Epithelial cell of proximal tubule (primary cell): ENCODE measurements at regions not wholly inside any gene's neighbourhood (a gene's known extent, or its start where the extent isn't known, plus 50 kb on each side); places are given as distances from the start of the nearest gene placed in this dataset.

ENCODE experiments used
- DNase-seq: peaks from one replicate; pipeline ENCODE4 v3.0.0-alpha.2; 2011; ENCODE audit warnings: low read depth
- H3K4me3 ChIP-seq: 2 replicates; pipeline ENCODE4 v1.5.1; 2011; ENCODE audit warnings: low read depth, mild to moderate bottlenecking, low read length
- CTCF ChIP-seq: conservative IDR thresholded peaks from 2 replicates; pipeline ENCODE4 v1.5.1; 2012; ENCODE audit warnings: low read depth, mild to moderate bottlenecking, low read length

- DNase-seq: no peak
- no peak for TF ChIP-seq CTCF
- H3K4me3 ChIP-seq: no peak overlapping the region
Observed at GRCh38 chr5:135228222-135228621, 170.8 kb downstream of the MACROH2A1 start.

GRCh38 chr5:135227064-135228022 is 171.7 kb downstream of the MACROH2A1 start:
- no peak for DNase-seq
- H3K4me3 ChIP-seq: no peak overlapping the region
- TF ChIP-seq CTCF: no peak

GRCh38 chr5:135225856-135226560 is 173.0 kb downstream of the MACROH2A1 start:
- TF ChIP-seq CTCF: no peak
- no peak for DNase-seq
- H3K4me3 ChIP-seq: no peak overlapping the region

GRCh38 chr5:135223891-135224625 is 175.0 kb downstream of the MACROH2A1 start:
- H3K4me3 ChIP-seq: no peak overlapping the region
- no peak for TF ChIP-seq CTCF
- DNase-seq: no peak

GRCh38 chr5:135223404-135223803 is 175.6 kb downstream of the MACROH2A1 start:
- no peak overlapping the region for H3K4me3 ChIP-seq
- TF ChIP-seq CTCF: no peak
- no peak for DNase-seq

- TF ChIP-seq CTCF: no peak
Observed at GRCh38 chr5:135222771-135223170, 176.3 kb downstream of the MACROH2A1 start.

More at GRCh38 chr5:135222771-135223170, 176.3 kb downstream of the MACROH2A1 start:
- no peak overlapping the region for H3K4me3 ChIP-seq
- no peak for DNase-seq
